Endodermal cell (in vitro differentiated cells): ENCODE measurements at regions not wholly inside any gene's neighbourhood (a gene's known extent, or its start where the extent isn't known, plus 50 kb on each side); places are given as distances from the start of the nearest gene placed in this dataset.

ENCODE experiments used
- DNase-seq: peaks from one replicate; pipeline ENCODE4 v3.0.0-alpha.2; 2017
- H3K27ac ChIP-seq: 2 replicates; pipeline ENCODE4 v1.5.1; 2013; ENCODE audit warnings: mild to moderate bottlenecking, low read depth, low read length, moderate library complexity
- H3K27me3 ChIP-seq: 2 replicates; pipeline ENCODE4 v1.6.1; 2013; ENCODE audit warnings: mild to moderate bottlenecking, low read length, moderate library complexity; ENCODE audit not compliant: insufficient read depth, control insufficient read depth, poor library complexity, severe bottlenecking
- H3K36me3 ChIP-seq: 2 replicates; pipeline ENCODE4 v1.7.0; 2013; ENCODE audit warnings: mild to moderate bottlenecking, low read length, moderate library complexity; ENCODE audit not compliant: control insufficient read depth, insufficient read depth
- H3K4me1 ChIP-seq: one replicate; pipeline ENCODE4 v1.7.0; 2013; ENCODE audit warnings: low read length; ENCODE audit not compliant: control insufficient read depth, insufficient read depth
- H3K4me3 ChIP-seq: 2 replicates; pipeline ENCODE4 v1.5.1; 2013; ENCODE audit warnings: mild to moderate bottlenecking, low read length, moderate library complexity
- H3K9ac ChIP-seq: 2 replicates; pipeline ENCODE4 v1.6.1; 2013; ENCODE audit warnings: mild to moderate bottlenecking, low read length, moderate library complexity; ENCODE audit not compliant: poor library complexity, severe bottlenecking; ENCODE audit errors: extremely low read depth
- H3K9me3 ChIP-seq: 2 replicates; pipeline ENCODE4 v1.6.1; 2013; ENCODE audit warnings: mild to moderate bottlenecking, low read length, moderate library complexity; ENCODE audit not compliant: control insufficient read depth
- H3K27ac Mint-ChIP-seq: 2 replicates; pipeline ENCODE4 v1.8.0; 2020; ENCODE audit warnings: mixed read lengths
- H3K27me3 Mint-ChIP-seq: 2 replicates; pipeline ENCODE4 v1.8.0; 2021; ENCODE audit warnings: mild to moderate bottlenecking, mixed read lengths; ENCODE audit not compliant: insufficient read depth
- H3K36me3 Mint-ChIP-seq: 2 replicates; pipeline ENCODE4 v1.8.0; 2020; ENCODE audit warnings: low read depth, mixed read lengths
- H3K4me1 Mint-ChIP-seq: 2 replicates; pipeline ENCODE4 v1.8.0; 2020; ENCODE audit warnings: mixed read lengths
- H3K4me3 Mint-ChIP-seq: 2 replicates; pipeline ENCODE4 v1.8.0; 2020; ENCODE audit warnings: mild to moderate bottlenecking, moderate library complexity, mixed read lengths
- H3K9me3 Mint-ChIP-seq: 2 replicates; pipeline ENCODE4 v1.8.0; 2020; ENCODE audit warnings: mild to moderate bottlenecking, mixed read lengths
- WGBS, 2 experiments: methylation state at CpG; one replicate each; pipeline versions ENCODE4 v1.1.5 to v1.1.7; 2013; ENCODE audit warnings: missing lambda C conversion rate in 2 of 2, mixed read lengths in 1 of 2; ENCODE audit not compliant: insufficient coverage in 1 of 2, insufficient read length in 1 of 2; 5-methylcytosine and 5-hydroxymethylcytosine counted together
- TF ChIP-seq, protein P1 (sequence below): fragments of 200-600 bp; sonication (generic); conservative IDR thresholded peaks from 2 replicates; pipeline ENCODE4 v1.5.0; 2021; ENCODE audit warnings: antibody characterized with exemption, mild to moderate bottlenecking

DNA sequence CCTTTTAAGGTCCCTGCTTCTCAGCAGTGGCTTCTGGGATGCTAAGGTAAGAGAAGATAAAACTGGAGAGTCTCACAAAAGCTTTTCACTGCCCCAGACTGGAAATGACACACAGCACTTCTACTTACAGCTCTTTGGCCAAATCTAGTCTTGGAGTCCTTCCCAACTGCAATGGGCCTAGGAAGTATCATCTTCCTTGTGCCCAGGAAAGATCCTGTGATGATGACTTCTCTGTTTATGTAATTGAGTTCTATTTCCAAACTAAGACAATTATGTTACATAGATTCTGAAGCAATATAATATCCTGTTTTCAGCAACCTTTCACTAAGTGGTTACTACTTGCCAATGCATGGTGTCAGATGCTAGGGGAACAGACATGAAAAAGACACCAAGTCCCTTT lies 234.1 kb downstream of the PTEN start:
- TF ChIP-seq, protein P1, sequence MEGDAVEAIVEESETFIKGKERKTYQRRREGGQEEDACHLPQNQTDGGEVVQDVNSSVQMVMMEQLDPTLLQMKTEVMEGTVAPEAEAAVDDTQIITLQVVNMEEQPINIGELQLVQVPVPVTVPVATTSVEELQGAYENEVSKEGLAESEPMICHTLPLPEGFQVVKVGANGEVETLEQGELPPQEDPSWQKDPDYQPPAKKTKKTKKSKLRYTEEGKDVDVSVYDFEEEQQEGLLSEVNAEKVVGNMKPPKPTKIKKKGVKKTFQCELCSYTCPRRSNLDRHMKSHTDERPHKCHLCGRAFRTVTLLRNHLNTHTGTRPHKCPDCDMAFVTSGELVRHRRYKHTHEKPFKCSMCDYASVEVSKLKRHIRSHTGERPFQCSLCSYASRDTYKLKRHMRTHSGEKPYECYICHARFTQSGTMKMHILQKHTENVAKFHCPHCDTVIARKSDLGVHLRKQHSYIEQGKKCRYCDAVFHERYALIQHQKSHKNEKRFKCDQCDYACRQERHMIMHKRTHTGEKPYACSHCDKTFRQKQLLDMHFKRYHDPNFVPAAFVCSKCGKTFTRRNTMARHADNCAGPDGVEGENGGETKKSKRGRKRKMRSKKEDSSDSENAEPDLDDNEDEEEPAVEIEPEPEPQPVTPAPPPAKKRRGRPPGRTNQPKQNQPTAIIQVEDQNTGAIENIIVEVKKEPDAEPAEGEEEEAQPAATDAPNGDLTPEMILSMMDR = no peak
- no peak overlapping the region for H3K27ac Mint-ChIP-seq
- Histone ChIP-seq H3K27ac (no peak overlapping the region), H3K36me3 (no peaks in the 10 kb centered on the region), H3K9me3 (no peaks in the 10 kb centered on the region), H3K4me1 (no peaks in the 10 kb centered on the region), H3K4me3 (no peak overlapping the region), H3K27me3 (no peaks in the 10 kb centered on the region), H3K9ac (no peak overlapping the region)
- no peak overlapping the region for H3K4me3 Mint-ChIP-seq
- no peak for DNase-seq
- H3K36me3 Mint-ChIP-seq = no peaks in the 10 kb centered on the region
- H3K4me1 Mint-ChIP-seq = no peaks in the 10 kb centered on the region
- no peaks in the 10 kb centered on the region for H3K9me3 Mint-ChIP-seq
- no peaks in the 10 kb centered on the region for H3K27me3 Mint-ChIP-seq

DNA sequence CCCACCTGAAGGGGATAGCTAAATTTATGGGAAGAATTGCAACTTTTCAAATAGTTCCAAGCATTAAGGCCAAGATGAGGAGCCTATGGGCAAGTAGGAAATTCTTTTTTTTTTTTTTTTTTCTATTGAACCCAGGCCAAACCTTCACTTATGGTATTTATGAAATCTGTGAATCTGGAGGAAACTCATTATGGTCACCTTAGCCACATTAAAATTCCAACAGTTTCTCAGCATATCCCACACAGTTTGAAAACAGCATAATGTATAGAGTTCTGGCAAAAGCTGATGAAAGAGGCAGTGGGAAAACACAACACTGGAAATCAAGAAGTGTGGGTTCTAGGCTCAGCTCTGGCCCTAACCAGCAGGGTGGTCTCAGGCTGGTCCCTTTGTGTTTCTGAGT lies 236.9 kb downstream of the PTEN start:
- Mint-ChIP-seq H3K4me1 (no peaks in the 10 kb centered on the region), H3K4me3 (no peak overlapping the region), H3K27ac (no peak overlapping the region), H3K36me3 (no peaks in the 10 kb centered on the region), H3K27me3 (no peaks in the 10 kb centered on the region), H3K9me3 (no peaks in the 10 kb centered on the region)
- no peaks in the 10 kb centered on the region for H3K36me3 ChIP-seq
- no peaks in the 10 kb centered on the region for H3K9me3 ChIP-seq
- H3K27me3 ChIP-seq = no peaks in the 10 kb centered on the region
- no peaks in the 10 kb centered on the region for H3K4me1 ChIP-seq
- no peak overlapping the region for H3K27ac ChIP-seq
- DNase-seq = no peak
- TF ChIP-seq, protein P1 = no peak
- no peak overlapping the region for H3K9ac ChIP-seq
- no peak overlapping the region for H3K4me3 ChIP-seq

DNA sequence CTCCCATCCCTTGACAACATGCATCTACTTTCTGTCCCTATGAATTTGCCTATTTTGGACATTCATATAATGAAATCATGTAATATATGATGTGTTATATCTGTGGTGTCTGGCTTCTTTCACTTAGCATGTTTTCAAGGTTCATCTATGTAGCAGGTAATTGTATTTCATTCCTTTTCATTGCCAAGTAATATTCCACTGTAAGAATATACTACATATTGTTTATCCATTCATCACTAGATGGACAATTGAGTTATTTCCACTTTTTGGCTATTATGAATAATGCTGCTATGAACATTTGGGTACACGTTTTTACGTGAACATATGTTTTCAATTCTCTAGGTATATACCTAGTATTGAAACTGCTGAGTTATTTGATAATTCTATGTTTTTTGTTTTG lies 238.2 kb downstream of the PTEN start:
- no peaks in the 10 kb centered on the region for H3K36me3 Mint-ChIP-seq
- H3K4me1 ChIP-seq = no peaks in the 10 kb centered on the region
- TF ChIP-seq, protein P1 = no peak
- H3K27me3 Mint-ChIP-seq = no peaks in the 10 kb centered on the region
- no peak overlapping the region for H3K9ac ChIP-seq
- H3K4me3 ChIP-seq = no peak overlapping the region
- H3K36me3 ChIP-seq = no peaks in the 10 kb centered on the region
- H3K9me3 Mint-ChIP-seq = no peaks in the 10 kb centered on the region
- H3K9me3 ChIP-seq = no peaks in the 10 kb centered on the region
- DNase-seq = no peak
- no peaks in the 10 kb centered on the region for H3K4me1 Mint-ChIP-seq
- H3K27ac ChIP-seq = no peak overlapping the region
- H3K4me3 Mint-ChIP-seq = no peak overlapping the region
- H3K27me3 ChIP-seq = no peaks in the 10 kb centered on the region
- no peak overlapping the region for H3K27ac Mint-ChIP-seq
- WGBS, 2 experiments = 86% methylated on average over 2 of the region's 2 CpGs; no CpG with 5 or more reads in 1 of the 2 experiments
